Right renal pelvis (tissue), 4 donors: ENCODE measurements at regions not wholly inside any gene's neighbourhood (a gene's known extent, or its start where the extent isn't known, plus 50 kb on each side); places are given as distances from the start of the nearest gene placed in this dataset.

Experiments
- DNase-seq, 4 donors: peaks; one replicate each; pipeline ENCODE4 v3.0.0-alpha.2; 2013; ENCODE audit warnings: low read depth in 4 of 4, low spot score in 3 of 4, missing footprints in 1 of 4

DNA sequence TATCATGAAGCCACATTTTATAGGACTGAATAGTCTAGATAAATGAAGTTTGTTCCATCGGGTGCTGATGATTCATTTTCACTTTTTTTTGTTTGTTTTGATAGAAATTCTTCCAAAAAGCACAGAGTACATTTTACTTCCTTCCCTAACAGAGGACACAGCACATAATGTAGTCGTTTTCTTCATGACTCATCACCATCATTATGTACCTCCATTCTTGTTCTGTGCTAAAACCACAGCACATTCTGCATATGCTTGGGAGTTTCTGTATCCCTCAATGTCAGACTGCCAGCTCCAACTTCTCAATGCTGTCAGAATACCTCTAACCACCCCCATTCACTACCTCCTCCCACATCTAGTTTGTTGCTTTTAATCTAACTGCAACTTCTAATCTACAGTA is 1004.9 kb upstream of the ADGRB3 start:
- no peak for DNase-seq

DNA sequence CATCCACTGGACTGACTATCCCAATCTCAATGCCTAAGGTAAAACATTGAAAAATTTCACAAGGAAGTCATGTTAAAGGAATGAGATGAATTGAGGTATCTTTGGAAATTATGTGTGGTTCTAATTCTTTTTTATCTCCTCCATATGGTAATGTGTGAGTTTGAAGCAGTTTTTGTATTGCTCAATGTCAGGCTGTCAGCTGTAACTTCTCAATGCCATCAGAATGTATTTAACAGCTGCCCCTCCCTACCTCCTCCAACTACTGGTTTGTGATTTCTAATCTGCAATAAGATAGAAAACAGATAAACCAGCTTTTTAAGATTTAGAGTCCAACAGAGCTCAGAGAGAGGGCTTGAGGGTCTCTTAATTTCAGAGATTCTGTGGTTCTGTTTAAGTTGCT is 1005.8 kb upstream of the ADGRB3 start:
- DNase-seq = no peak

DNA sequence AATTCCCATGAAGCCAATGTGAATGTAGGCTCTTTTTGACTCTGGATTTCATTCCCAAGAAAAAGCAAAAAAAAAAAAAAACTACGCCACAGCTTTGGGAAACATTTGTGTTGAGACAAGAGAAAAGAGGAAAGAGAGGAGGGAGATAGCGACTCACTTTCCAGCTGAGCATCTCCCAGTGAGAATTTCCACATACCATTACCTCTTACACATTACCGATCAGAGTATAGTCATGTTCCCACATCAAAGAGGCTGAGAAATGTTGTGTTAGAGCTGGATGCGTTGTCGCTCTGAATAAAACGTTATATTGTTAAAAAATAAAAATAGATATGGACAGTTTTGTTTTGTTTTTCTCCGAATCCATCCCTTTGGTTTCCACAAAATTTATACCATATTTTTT is 1019.3 kb upstream of the ADGRB3 start:
- no peak for DNase-seq

- DNase-seq = no peak
These were observed 1026.9 kb upstream of the ADGRB3 start for GRCh38 chr6:67608099-67608749.

DNA sequence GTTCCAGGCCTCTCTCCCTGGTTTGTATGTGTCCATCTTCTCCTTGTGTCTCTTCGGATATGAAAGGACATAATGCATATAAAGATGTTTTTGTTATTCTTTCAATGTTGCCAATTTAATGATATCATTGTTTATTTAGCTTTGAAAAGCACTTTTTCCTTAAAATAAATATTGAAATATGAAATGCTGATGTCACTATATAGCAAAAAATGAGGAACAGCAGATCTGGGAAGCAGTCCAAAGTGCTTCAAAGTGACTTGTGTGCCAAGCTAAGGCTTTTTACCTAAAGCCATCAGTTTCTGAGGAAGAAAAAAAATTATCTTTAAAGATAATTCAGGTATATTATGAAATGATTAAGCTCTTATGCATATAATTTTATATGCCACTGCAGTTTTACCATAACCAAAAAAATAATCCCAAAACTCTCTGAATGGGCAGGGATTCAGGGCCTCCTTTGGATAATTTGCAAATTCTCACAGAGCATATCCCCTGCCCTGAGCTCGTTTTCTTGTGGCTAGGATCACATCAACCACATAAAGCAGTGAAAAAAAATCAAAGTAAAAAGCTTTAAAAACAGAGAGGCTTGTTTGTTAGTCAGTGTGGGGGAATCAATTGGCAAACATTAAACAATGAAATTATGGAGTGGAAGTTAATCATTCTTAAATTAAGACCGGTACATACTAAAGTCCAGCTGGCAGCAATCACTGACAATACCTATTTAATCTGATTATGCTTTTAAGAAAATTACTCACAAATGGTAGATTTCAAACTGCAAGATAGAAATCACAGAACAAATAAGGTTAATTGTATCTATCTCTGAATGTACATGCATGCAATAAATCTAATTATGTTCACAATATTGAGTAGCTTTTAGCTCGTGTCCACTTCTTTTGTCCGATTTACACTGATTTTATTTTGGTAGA is 1027.9 kb upstream of the ADGRB3 start:
- no peak for DNase-seq

DNA sequence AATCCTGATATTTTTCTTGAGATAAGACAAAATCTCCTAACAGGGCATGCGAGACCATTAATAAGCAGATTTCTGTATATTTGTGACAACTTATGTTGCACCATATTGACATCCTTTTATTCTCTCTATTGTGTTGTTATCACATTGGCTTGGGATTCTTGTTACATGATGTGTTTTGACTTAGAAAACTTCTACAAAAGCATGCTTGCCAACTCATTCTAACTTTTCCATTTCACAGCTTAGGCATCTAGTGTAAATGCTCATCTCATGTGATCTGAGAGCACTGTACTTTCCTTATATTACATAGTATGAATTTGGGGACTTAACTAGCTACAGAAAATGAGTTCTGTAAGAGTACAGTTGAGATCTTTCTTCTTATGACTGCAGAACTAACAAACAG is 1040.7 kb upstream of the ADGRB3 start:
- DNase-seq = no peak

DNA sequence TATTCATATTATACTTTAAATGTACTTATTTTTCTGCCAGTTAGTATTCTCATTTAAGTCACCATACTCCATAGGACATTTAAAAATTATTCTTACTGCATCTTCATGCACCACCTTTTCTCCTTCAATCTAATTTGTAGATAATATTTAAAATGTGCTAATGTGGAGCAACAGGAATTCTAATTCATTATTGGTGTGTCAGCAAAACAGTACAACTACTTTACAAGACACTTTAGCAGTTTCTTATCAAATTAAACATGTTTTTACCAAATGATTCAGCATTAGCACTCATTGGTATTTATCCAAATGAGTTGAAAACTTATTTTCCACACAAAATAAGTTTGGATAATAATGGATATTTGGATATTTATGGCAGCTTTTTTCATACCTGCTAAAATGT is 1041.8 kb upstream of the ADGRB3 start:
- DNase-seq = no peak

DNA sequence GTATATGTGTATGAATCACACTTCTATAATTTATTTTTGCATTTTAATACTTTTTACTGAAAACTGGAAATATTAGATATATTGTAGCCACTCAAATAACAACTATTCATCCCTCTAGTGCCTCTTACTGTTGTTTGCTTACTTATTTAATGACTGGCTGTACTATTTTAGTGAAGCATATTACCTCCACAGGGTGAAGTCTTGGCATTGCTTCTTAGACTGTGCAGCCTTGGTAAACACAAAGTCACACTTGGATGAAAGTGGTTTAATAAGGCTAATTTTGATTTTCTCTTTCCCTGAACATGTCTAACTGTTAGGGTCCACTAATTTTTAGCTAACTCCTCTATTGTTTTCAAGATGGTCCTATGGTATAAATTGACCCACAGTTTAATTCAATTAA is 1043.2 kb upstream of the ADGRB3 start:
- DNase-seq = no peak

GRCh38 chr6:67567842-67568241 is 1067.2 kb upstream of the ADGRB3 start:
- no peak for DNase-seq

DNA sequence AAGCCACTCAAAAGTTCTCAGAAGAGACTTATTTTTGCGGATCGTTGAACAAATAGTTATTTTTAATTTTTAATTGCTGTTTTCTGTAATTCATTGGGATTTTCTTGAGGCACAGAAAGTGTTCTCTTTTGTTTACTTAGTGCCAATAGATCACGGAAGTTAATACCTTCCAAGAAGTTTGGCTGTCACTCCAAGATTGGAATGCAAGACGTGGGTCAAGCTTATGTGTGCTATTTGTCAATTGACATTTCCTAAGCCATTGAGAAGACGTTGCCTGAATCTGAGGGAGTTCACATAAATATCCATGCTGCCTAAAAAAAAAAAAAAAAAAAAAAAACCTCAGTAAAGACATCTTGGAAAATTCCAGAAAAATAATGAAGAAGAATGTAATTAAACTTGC is 1071.4 kb upstream of the ADGRB3 start:
- DNase-seq = no peak

- DNase-seq = no peak
These were observed 1075.0 kb upstream of the ADGRB3 start for GRCh38 chr6:67560068-67560467.

DNA sequence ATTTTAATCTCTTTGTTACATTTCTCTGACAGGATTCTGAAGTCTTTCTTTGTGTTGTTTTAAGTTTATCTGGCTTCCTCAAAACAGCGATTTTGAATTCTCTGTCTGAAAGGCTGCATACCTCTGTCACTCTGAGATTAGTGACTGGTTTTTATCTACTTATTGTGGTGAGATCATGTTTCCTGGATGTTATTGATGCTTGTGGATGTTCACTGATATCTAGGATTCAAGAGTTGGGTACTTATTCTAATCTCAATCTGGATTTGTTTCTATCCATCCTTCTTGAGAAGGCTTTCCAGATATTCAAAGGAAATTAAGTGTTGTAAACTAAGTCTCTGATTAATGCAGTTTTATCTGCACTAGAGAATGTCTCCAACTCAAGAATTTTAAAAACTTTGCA is 1076.1 kb upstream of the ADGRB3 start:
- no peak for DNase-seq

DNA sequence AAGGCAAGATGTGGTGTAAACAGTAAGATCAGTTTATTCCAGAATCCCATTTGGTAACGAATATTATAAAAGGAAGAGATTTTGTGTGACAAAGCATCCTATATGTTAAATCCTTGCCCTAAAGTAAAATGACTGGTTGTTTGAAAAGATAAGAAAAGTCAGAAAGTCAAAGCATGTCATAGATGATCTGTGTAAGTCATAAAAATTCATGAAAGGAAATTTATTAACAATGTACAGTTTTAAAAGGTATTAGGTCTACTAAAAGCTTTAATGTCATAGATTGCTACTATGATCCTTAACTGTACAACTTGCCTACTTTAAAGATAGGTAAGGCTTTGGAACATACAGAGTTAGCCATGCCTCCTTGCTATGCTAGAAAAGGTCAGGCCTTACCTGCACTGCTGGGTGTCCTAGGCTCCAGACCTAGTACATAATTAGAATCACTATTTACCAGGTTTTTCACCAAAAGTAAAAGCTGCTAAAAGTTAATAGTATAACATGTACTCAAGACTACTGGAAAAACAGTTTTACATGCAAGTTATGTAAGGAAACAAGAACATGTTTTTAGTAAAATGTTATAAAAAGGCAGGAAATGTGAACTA is 1090.1 kb upstream of the ADGRB3 start:
- DNase-seq = no peak

DNA sequence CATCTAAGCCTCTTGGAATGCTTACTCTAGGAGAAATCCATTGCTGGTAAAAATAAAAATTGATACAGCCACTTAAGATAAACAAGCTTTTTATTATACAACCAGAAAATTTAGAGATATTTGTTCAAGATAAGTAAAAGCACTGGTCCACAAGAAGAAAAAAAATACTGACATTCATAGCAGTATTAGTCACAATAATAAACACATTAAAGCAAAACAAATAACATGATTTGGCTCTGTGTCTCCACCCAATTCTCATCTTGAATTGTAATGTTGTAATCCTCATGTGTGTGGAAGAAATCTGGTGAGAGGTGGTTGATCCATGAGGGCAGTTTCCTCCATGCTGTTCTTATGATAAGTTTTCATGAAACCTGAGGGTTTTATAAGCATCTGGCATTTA is 1093.5 kb upstream of the ADGRB3 start:
- no peak for DNase-seq

DNA sequence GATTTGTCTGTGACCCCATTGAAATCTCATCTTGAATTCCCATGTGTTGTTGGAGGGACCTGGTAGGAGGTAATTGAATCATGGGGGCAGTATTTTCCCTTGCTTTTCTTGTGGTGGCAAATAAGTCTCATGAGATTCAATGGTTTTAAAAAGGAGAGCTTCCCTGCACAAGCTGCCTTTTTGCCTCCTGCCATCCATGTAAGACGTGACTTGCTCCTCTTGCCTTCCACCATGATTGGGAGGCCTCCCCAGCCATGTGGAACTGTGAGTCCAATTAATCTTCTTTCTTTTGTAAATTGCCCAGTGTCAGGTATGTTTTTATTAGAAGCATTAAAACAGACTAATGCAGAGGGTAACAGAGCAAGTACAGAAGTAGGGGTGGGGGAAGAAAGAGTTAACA is 1097.0 kb upstream of the ADGRB3 start:
- DNase-seq = no peak

GRCh38 chr6:67535946-67536345 is 1099.1 kb upstream of the ADGRB3 start:
- no peak for DNase-seq

DNA sequence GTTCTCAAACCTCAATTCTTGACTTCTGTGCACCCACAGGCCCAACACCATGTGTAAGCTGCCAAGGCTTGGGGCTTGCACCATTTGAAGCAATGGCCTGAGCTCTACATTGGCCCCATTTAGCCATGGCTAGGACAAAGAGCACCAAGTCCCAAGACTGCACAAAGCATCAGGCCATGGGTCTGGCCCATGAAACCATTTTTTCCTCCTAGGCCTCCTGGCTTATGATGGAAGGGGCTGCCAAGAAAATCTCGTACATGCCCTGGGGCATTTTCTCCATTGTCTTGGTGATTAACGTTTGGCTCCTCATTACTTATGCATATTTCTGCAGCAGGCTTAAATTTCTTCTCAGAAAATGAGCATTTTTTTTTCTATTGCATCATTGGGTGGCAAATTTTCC is 1128.7 kb upstream of the ADGRB3 start:
- DNase-seq = no peak

GRCh38 chr6:67501755-67502154 is 1133.3 kb upstream of the ADGRB3 start:
- DNase-seq = peak in 1 of 4 donors; percentile 2

GRCh38 chr6:67497749-67498148 is 1137.3 kb upstream of the ADGRB3 start:
- no peak for DNase-seq

DNA sequence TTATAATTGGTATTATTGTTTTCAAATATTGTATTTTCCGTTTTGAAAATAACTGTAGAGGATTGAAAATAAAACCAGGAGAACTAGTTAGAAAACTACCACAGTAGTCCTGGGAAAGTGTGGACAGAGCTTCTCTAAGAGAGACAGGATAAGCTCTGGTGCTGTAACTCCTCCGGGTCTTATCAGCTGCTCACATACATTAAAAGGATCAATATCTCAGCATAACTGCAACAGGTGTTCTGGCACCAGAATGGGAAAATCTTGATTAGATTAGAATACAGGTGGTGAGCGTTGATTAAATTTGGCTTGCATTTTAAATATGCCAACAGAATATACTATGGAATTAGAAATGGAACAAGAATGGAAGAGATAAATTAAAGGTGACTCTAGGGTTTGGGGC is 1138.9 kb upstream of the ADGRB3 start:
- DNase-seq = no peak

DNA sequence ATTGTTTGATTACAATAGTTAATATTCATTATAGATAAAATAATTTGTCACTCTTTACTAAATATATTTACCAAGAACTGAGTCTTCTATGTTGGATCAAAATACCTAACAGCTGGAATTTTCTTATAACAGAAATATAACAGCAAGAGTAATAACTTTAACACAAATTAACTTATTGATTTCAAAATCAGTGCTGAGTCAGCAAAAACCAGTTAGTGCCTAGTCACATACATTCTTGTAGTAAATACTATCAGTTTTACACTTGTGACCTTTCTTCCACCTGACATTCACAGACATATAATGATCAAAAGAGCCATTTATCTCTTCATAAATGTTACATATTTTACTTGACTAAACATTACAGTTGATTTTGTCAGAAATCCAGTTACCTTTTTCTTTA is 1141.4 kb upstream of the ADGRB3 start:
- DNase-seq = no peak

DNA sequence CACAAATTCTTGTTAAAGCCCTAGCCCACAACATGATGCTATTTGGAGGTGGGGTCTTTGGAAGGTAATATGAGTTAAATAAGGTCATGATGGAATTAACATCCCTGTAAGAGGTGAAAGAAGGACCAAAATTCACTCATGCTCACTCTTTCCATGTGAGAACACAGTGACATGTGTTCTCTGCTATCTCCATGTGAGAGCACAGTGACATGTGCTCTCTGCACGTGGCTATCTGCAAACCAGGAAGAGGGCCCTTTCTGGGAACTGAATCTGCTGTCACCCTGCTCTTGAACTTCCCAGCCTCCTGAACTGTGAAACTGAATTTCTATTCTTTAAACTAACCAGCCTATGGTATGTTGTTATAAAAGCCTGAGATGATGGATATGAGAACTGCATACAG is 1159.4 kb upstream of the ADGRB3 start:
- DNase-seq = no peak
